Nephron (organoid): ENCODE measurements at regions not wholly inside any gene's neighbourhood (a gene's known extent, or its start where the extent isn't known, plus 50 kb on each side); places are given as distances from the start of the nearest gene placed in this dataset.

Experiments used
- H3K27ac Mint-ChIP-seq, 3 experiments: 2 replicates each; pipeline ENCODE4 v1.8.0; 2020; ENCODE audit warnings: mixed read lengths in 3 of 3, mild to moderate bottlenecking in 2 of 3, moderate library complexity in 1 of 3
- H3K27me3 Mint-ChIP-seq: 2 replicates; pipeline ENCODE4 v1.8.0; 2021; ENCODE audit warnings: low read depth, mild to moderate bottlenecking, moderate library complexity, mixed read lengths
- H3K36me3 Mint-ChIP-seq: 2 replicates; pipeline ENCODE4 v1.8.0; 2020; ENCODE audit warnings: low read depth, mixed read lengths
- H3K4me1 Mint-ChIP-seq: 2 replicates; pipeline ENCODE4 v1.8.0; 2020; ENCODE audit warnings: mixed read lengths
- H3K4me3 Mint-ChIP-seq, 3 experiments: 2 replicates each; pipeline ENCODE4 v1.8.0; 2020; ENCODE audit warnings: mild to moderate bottlenecking in 3 of 3, mixed read lengths in 3 of 3, moderate library complexity in 2 of 3
- H3K9me3 Mint-ChIP-seq: 2 replicates; pipeline ENCODE4 v1.8.0; 2020; ENCODE audit warnings: mixed read lengths
- TF ChIP-seq, protein P1 (sequence below), 3 experiments: fragments of 200-600 bp; sonication (generic); IDR thresholded peaks; one replicate each; pipeline ENCODE4 v1.5.0; 2021; ENCODE audit warnings: antibody characterized with exemption in 3 of 3; ENCODE audit not compliant: unreplicated experiment in 3 of 3

DNA sequence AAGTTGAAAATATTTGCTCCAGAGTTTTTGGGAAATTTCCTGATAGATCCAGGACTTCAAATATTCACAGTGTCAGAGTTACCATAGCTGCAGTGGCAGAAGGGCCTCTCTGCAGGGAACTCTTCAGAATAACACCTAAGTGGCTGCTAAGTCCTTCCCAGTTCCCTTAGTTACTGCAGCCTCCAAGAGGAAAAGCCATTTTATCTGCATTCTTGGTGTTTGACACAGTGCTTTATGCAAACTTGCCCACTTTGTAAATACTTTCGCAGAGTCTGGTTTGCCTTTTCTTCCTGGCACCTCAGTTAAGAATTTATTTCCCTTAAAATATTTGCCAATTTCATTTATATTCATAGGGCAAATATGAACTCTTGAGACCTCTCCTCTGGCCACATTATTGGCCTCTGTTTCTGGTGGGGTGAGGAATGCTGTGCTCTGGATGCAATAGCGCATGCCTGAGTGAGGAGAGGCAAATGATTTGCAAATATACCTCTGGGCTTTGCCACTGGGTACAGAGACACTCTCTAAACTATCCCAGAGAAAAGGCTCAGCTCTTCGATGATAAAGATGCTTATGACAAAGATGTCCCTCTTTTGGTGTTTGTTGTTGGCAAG lies 566.3 kb upstream of the NR3C2 start:
- Mint-ChIP-seq H3K4me3 (no peak overlapping the region), H3K9me3 (peaks cover 7% of the 10 kb centered on the region)

DNA sequence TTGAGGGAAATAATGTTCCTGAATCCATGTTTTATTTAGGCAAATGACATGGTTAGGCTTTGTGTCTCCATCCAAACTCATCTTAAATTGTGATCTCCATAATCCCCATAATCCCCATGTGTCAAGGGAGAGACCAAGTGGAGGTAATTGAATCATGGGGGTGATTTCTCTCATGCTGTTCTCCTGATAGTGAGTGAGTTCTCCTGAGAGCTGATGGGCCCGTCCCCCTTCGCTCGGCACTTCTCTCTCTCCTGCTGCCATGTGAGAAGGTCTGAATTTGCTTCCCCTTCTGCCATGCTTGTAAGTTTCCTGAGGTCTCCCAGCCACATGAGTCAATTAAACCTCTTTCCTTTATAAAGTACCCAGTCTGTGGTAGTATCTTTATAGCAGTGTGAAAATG lies 563.0 kb upstream of the NR3C2 start:
- H3K27ac Mint-ChIP-seq: no peak overlapping the region
- no peaks in the 10 kb centered on the region for H3K36me3 Mint-ChIP-seq
- H3K4me1 Mint-ChIP-seq: no peaks in the 10 kb centered on the region
- no peak overlapping the region for H3K4me3 Mint-ChIP-seq
- H3K9me3 Mint-ChIP-seq: no peaks in the 10 kb centered on the region
- no peaks in the 10 kb centered on the region for H3K27me3 Mint-ChIP-seq
- TF ChIP-seq, protein P1, sequence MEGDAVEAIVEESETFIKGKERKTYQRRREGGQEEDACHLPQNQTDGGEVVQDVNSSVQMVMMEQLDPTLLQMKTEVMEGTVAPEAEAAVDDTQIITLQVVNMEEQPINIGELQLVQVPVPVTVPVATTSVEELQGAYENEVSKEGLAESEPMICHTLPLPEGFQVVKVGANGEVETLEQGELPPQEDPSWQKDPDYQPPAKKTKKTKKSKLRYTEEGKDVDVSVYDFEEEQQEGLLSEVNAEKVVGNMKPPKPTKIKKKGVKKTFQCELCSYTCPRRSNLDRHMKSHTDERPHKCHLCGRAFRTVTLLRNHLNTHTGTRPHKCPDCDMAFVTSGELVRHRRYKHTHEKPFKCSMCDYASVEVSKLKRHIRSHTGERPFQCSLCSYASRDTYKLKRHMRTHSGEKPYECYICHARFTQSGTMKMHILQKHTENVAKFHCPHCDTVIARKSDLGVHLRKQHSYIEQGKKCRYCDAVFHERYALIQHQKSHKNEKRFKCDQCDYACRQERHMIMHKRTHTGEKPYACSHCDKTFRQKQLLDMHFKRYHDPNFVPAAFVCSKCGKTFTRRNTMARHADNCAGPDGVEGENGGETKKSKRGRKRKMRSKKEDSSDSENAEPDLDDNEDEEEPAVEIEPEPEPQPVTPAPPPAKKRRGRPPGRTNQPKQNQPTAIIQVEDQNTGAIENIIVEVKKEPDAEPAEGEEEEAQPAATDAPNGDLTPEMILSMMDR (IDR thresholded peaks at IDR 0.05; ENCODE audit: unreplicated experiment in 3 of 3): no peak

More for the DNA sequence above, 566.3 kb upstream of the NR3C2 start:
- H3K27me3 Mint-ChIP-seq: no peaks in the 10 kb centered on the region
- no peaks in the 10 kb centered on the region for H3K36me3 Mint-ChIP-seq
- H3K4me1 Mint-ChIP-seq: no peaks in the 10 kb centered on the region
- H3K27ac Mint-ChIP-seq: no peak overlapping the region
- TF ChIP-seq, protein P1 (IDR thresholded peaks at IDR 0.05; ENCODE audit: unreplicated experiment in 3 of 3): no peak

DNA sequence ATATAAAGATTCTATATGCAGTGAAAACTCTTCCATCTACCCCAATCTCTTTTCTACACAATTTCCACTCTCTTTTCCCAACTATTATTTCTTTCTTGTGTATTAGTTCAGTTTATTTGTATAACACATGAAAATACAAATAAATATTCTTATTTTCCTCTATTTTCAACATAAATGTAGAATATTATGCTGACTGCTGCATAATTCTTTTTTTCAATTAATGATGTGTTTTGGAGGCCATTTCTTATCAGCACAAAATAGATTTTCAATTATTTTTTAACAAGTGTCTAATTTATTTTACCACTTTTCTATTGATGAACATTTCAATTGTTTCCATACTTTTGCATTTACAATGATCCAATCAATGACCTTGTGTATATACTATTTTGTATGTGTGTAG lies 557.7 kb upstream of the NR3C2 start:
- TF ChIP-seq, protein P1 (IDR thresholded peaks at IDR 0.05; ENCODE audit: unreplicated experiment in 3 of 3): no peak
- Mint-ChIP-seq H3K4me1 (no peaks in the 10 kb centered on the region), H3K27ac (no peak overlapping the region), H3K9me3 (no peaks in the 10 kb centered on the region), H3K4me3 (no peak overlapping the region), H3K36me3 (no peaks in the 10 kb centered on the region), H3K27me3 (no peaks in the 10 kb centered on the region)

DNA sequence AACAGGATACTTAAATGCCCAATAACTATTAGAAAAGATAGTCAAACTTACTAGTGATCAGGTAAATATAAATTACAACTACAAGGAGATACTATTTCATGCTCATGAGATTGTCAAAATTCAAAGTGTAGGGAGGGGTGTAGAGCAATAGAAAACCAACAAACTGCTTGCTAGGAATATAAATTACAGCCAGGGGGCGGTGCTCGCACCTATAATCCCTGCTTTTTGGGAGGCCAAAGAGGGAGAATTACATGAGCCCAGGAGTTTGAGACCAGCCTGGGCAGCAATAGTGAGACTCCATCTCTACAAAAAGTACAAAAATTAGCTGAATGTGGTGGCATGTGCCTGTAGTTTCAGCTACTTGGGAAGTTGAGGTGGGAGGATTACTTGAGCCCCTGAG lies 556.5 kb upstream of the NR3C2 start:
- Mint-ChIP-seq H3K36me3 (no peaks in the 10 kb centered on the region), H3K27me3 (no peaks in the 10 kb centered on the region), H3K27ac (no peak overlapping the region)

DNA sequence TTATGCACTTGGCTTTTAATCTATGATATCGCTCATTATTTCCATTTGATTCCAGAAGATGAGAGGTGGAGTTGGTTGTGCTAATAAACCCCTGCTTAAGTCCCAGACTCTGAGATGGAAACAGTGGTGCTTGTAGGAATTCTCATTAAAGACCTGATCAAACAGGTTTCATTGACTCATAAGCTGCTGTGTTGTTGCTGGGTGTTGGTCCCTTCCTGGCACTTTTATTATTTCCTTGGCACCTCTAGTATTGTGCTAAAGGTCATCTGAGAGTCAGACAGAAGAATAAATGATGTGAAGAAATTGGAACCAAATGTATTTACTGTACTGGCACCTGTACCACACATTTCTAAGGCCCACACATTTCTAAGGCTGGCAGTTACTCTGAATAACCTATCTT lies 544.7 kb upstream of the NR3C2 start:
- Mint-ChIP-seq H3K27ac (no peak overlapping the region), H3K36me3 (no peaks in the 10 kb centered on the region), H3K4me3 (no peak overlapping the region), H3K4me1 (no peaks in the 10 kb centered on the region), H3K9me3 (peaks cover 3% of the 10 kb centered on the region), H3K27me3 (no peaks in the 10 kb centered on the region)
- TF ChIP-seq, protein P1 (IDR thresholded peaks at IDR 0.05; ENCODE audit: unreplicated experiment in 3 of 3): no peak

More for the DNA sequence above, 556.5 kb upstream of the NR3C2 start:
- TF ChIP-seq, protein P1 (IDR thresholded peaks at IDR 0.05; ENCODE audit: unreplicated experiment in 3 of 3): peak in 1 of 3 experiments; percentile 15
- no peak overlapping the region for H3K4me3 Mint-ChIP-seq
- H3K9me3 Mint-ChIP-seq: no peaks in the 10 kb centered on the region
- H3K4me1 Mint-ChIP-seq: no peaks in the 10 kb centered on the region

DNA sequence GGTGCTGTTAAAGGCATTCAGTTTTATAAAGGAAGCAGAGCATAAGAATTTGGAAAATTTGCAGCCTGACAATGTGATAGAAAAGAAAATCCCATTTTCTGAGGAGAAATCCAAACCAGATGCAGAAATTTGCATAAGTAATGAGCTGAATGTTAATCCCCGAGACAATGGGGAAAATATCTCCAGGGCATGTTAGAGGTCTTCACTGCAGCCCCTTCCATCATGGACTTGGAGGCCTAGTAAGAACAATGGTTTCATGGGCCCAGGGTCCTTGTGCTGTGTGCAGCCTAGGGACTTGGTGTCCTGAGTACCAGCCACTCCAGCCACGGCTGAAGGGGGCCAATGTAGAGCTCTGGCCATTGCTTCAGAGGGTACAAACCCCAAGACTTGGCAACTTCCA lies 542.7 kb upstream of the NR3C2 start:
- TF ChIP-seq, protein P1 (IDR thresholded peaks at IDR 0.05; ENCODE audit: unreplicated experiment in 3 of 3): no peak
- Mint-ChIP-seq H3K36me3 (no peaks in the 10 kb centered on the region), H3K27ac (no peak overlapping the region), H3K9me3 (peaks cover 3% of the 10 kb centered on the region), H3K27me3 (no peaks in the 10 kb centered on the region), H3K4me1 (no peaks in the 10 kb centered on the region), H3K4me3 (no peak overlapping the region)
